HK-2 (cell line): ENCODE measurements at regions not wholly inside any gene's neighbourhood (a gene's known extent, or its start where the extent isn't known, plus 50 kb on each side); places are given as distances from the start of the nearest gene placed in this dataset.
"Not testable (repeated sequence)": the region's sequence is repeated elsewhere in the genome, so short reads cannot be mapped to it uniquely, and the experiment has no call there.

Experiments
- DNase-seq: peaks from one replicate; pipeline ENCODE4 v3.0.0-alpha.2; 2018; ENCODE audit not compliant: unreplicated experiment

GRCh38 chr4:187333151-187333550 is 609.5 kb upstream of the FAT1 start:
- DNase-seq = no peak

GRCh38 chr4:187335339-187335738 is 611.7 kb upstream of the FAT1 start:
- no peak for DNase-seq

- no peak for DNase-seq
These were observed 631.1 kb upstream of the FAT1 start for GRCh38 chr4:187354740-187355139.

GRCh38 chr4:187357045-187357643 is 633.5 kb upstream of the FAT1 start:
- DNase-seq = no peak

GRCh38 chr4:187357821-187358220 is 634.2 kb upstream of the FAT1 start:
- DNase-seq = no peak

- no peak for DNase-seq
These were observed 632.4 kb upstream of the ZFP42 start for GRCh38 chr4:187362937-187363857.

- no peak for DNase-seq
These were observed 631.2 kb upstream of the ZFP42 start for GRCh38 chr4:187364401-187364800.

- no peak for DNase-seq
These were observed 630.7 kb upstream of the ZFP42 start for GRCh38 chr4:187364851-187365250.

- DNase-seq = no peak
These were observed 629.0 kb upstream of the ZFP42 start for GRCh38 chr4:187366530-187366929.

- DNase-seq = no peak
These were observed 624.7 kb upstream of the ZFP42 start for GRCh38 chr4:187370918-187371317.

- DNase-seq = no peak
These were observed 617.1 kb upstream of the ZFP42 start for GRCh38 chr4:187378441-187378840.

- peak; percentile 5 for DNase-seq
These were observed 615.4 kb upstream of the ZFP42 start for GRCh38 chr4:187380181-187380581.

- no peak for DNase-seq
These were observed 612.4 kb upstream of the ZFP42 start for GRCh38 chr4:187383181-187383580.

GRCh38 chr4:187387739-187388138 is 607.8 kb upstream of the ZFP42 start:
- DNase-seq = no peak

- no peak for DNase-seq
These were observed 606.2 kb upstream of the ZFP42 start for GRCh38 chr4:187389420-187389819.

- DNase-seq = no peak
These were observed 604.9 kb upstream of the ZFP42 start for GRCh38 chr4:187390646-187391045.

- no peak for DNase-seq
These were observed 601.8 kb upstream of the ZFP42 start for GRCh38 chr4:187393531-187394344.

- DNase-seq = no peak
These were observed 599.5 kb upstream of the ZFP42 start for GRCh38 chr4:187396106-187396505.

GRCh38 chr4:187408447-187408846 is 587.1 kb upstream of the ZFP42 start:
- DNase-seq = not testable (repeated sequence)

GRCh38 chr4:187413564-187414358 is 581.8 kb upstream of the ZFP42 start:
- DNase-seq = no peak

GRCh38 chr4:187414716-187415115 is 580.9 kb upstream of the ZFP42 start:
- no peak for DNase-seq

GRCh38 chr4:187415231-187415630 is 580.3 kb upstream of the ZFP42 start:
- no peak for DNase-seq
